ENCODE measurements at regions not wholly inside any gene's neighbourhood (a gene's known extent, or its start where the extent isn't known, plus 50 kb on each side); places are given as distances from the start of the nearest gene placed in this dataset.

DNA sequence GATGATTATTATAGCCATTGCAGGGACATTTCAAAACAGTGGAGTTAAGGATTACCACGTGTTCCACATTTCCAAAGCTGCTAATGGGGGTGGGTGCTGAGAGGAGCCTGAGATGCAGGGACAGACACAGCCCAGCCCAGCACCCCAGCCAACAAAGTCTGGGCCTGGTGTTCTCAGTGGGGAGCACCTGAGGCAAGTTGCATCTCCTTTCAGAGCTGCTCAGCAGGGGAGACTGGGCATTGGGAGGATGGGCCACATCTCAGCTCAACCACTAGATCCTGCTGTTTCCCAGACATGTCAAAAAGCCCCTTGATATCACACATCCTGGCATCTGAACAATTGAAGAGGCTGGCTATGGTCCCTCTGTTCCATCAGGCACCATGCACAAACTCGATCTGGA, 458.0 kb upstream of the KIRREL3 start:
- DNase-seq: no peak
- H3K27me3 ChIP-seq: no peaks in the 10 kb centered on the region
- TF ChIP-seq, protein P1, sequence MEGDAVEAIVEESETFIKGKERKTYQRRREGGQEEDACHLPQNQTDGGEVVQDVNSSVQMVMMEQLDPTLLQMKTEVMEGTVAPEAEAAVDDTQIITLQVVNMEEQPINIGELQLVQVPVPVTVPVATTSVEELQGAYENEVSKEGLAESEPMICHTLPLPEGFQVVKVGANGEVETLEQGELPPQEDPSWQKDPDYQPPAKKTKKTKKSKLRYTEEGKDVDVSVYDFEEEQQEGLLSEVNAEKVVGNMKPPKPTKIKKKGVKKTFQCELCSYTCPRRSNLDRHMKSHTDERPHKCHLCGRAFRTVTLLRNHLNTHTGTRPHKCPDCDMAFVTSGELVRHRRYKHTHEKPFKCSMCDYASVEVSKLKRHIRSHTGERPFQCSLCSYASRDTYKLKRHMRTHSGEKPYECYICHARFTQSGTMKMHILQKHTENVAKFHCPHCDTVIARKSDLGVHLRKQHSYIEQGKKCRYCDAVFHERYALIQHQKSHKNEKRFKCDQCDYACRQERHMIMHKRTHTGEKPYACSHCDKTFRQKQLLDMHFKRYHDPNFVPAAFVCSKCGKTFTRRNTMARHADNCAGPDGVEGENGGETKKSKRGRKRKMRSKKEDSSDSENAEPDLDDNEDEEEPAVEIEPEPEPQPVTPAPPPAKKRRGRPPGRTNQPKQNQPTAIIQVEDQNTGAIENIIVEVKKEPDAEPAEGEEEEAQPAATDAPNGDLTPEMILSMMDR (IDR thresholded peaks at IDR 0.05): no peak
- H3K4me1 ChIP-seq: no peaks in the 10 kb centered on the region
- intact Hi-C loops (cut with DNase I; ENCODE audit: low total_unique reads): no loop called here
- no peak overlapping the region for H3K4me3 ChIP-seq
- no peaks in the 10 kb centered on the region for H3K36me3 ChIP-seq
- no peaks in the 10 kb centered on the region for H3K9me3 ChIP-seq
- H3K27ac ChIP-seq: no peak overlapping the region

DNA sequence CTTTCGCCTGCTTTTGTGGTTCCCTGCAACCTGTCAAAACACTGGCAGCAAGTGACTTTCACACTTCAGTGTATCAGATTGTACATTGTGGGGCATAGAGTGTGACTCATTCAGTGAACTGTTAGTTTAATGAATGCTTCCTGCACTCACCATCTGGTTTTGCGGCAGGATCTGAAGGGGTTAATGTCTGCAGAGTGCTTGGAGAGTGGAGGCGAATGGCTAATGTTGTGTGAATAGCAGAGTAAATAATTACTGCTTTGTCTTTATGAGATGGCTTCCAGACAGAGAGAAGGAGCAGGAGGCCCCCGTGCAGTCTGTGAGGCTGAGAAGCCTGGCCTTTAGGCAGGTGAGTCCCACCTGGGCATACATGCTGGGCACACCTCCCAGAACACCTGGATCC, 454.3 kb upstream of the KIRREL3 start:
- H3K4me3 ChIP-seq: no peak overlapping the region
- no peaks in the 10 kb centered on the region for H3K36me3 ChIP-seq
- intact Hi-C loops (cut with DNase I; ENCODE audit: low total_unique reads): no loop called here
- H3K9me3 ChIP-seq: no peaks in the 10 kb centered on the region
- H3K27me3 ChIP-seq: no peaks in the 10 kb centered on the region
- H3K4me1 ChIP-seq: no peaks in the 10 kb centered on the region
- DNase-seq: no peak
- TF ChIP-seq, protein P1 (IDR thresholded peaks at IDR 0.05): no peak
- H3K27ac ChIP-seq: no peak overlapping the region

DNA sequence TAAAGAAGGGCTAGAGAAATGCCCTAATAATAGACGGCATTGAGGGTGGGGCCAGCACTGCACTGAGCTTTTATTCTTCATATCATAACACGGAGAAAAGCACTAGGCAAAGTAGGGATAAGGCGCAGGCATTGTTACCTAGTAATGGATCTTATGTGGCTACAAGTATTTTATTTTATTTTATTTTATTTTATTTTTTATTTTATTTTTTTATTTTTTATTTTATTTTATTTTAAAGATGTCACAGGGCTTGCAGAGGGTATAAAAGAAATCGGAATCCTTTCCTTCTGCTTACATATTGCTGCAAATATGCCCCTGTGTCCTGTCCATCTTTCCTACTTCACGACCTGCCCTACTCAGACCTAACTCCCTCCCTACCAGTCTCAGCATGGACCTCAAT, 452.0 kb upstream of the KIRREL3 start:
- H3K9me3 ChIP-seq: no peaks in the 10 kb centered on the region
- intact Hi-C loops (cut with DNase I; ENCODE audit: low total_unique reads): no loop called here
- TF ChIP-seq, protein P1 (IDR thresholded peaks at IDR 0.05): no peak

DNA sequence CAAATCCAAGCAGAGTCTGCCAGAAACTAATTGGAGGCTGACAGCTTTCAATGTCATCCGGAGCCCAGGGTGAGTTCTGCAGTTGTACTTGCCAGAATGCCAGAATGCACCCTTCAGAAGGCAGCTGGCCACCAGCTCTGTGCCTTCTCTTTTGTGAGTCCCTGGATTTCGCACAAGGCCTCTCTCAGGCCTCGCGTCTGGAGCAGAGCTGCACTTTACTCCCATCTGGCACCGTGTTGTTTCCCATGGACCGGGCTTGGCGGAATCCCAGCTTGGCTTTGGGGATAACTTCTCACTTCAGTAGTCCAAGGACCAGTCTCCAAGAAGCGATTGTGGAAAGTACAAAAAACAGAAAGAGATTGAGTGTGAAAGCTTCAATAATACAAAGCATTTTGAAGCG, 451.3 kb upstream of the KIRREL3 start:
- TF ChIP-seq, protein P1 (IDR thresholded peaks at IDR 0.05): no peak
- intact Hi-C loops (cut with DNase I; ENCODE audit: low total_unique reads): no loop called here
- Histone ChIP-seq H3K36me3 (no peaks in the 10 kb centered on the region), H3K4me1 (no peaks in the 10 kb centered on the region), H3K27ac (no peak overlapping the region), H3K27me3 (no peaks in the 10 kb centered on the region), H3K9me3 (no peaks in the 10 kb centered on the region), H3K4me3 (no peak overlapping the region)
- DNase-seq: no peak

More for the DNA sequence above, 452.0 kb upstream of the KIRREL3 start:
- Histone ChIP-seq H3K4me3 (no peak overlapping the region), H3K36me3 (no peaks in the 10 kb centered on the region), H3K27ac (no peak overlapping the region), H3K27me3 (no peaks in the 10 kb centered on the region), H3K4me1 (no peaks in the 10 kb centered on the region)
- DNase-seq: no peak

DNA sequence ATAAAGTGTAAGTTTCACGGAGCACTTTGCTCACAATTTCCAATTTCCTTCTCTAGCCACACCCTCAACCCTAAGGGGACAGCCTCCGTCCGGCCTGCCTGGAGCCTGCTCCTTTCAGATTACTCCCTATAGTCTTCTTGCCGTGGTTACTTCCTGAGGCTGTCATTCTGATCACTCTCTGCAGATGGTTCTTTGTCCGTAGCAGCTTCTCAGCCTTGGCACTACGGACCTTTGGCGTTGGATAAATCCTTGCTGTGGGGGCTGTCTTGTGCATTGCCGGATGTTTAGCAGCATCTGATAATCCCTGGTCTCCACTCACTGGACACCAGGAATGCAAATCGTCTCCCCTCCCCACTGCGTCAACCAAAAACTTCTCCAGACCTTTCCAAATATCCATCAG, 447.5 kb upstream of the KIRREL3 start:
- no peaks in the 10 kb centered on the region for H3K27me3 ChIP-seq
- intact Hi-C loops (cut with DNase I; ENCODE audit: low total_unique reads): no loop called here
- H3K4me3 ChIP-seq: no peak overlapping the region
- no peak overlapping the region for H3K27ac ChIP-seq
- TF ChIP-seq, protein P1 (IDR thresholded peaks at IDR 0.05): no peak
- H3K9me3 ChIP-seq: no peaks in the 10 kb centered on the region
- DNase-seq: no peak
- H3K36me3 ChIP-seq: no peaks in the 10 kb centered on the region
- H3K4me1 ChIP-seq: no peaks in the 10 kb centered on the region

DNA sequence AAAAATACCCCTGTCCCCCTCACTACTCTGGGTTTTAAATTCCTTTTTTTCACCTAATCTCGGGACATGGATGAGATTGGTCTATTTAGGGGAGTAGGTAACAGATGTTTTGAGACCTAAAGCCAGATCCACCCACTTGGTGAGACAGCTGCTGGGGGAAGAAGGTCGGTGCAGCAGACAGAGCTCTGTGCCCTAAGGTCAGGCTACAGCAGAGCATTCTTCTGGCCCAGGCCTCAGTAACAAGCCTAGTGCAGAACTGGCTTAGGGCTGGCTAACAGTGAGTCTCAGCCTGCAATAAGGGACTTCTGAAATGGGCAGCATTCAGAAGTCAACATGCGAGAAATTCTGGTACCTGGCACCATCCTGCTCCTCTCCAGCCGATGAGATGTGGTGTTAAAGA, 444.9 kb upstream of the KIRREL3 start:
- no peak overlapping the region for H3K27ac ChIP-seq
- no peaks in the 10 kb centered on the region for H3K9me3 ChIP-seq
- no peak for DNase-seq
- H3K36me3 ChIP-seq: no peaks in the 10 kb centered on the region
- TF ChIP-seq, protein P1 (IDR thresholded peaks at IDR 0.05): no peak
- H3K4me3 ChIP-seq: no peak overlapping the region
- no peaks in the 10 kb centered on the region for H3K4me1 ChIP-seq
- intact Hi-C loops (cut with DNase I; ENCODE audit: low total_unique reads): no loop called here
- H3K27me3 ChIP-seq: no peaks in the 10 kb centered on the region

Data from tibial artery (tissue), 4 donors.